GM20431 (cell line): ENCODE measurements at regions not wholly inside any gene's neighbourhood (a gene's known extent, or its start where the extent isn't known, plus 50 kb on each side); places are given as distances from the start of the nearest gene placed in this dataset.
"Not testable (repeated sequence)": the region's sequence is repeated elsewhere in the genome, so short reads cannot be mapped to it uniquely, and the experiment has no call there.

Experiments used
- in situ Hi-C: fragments of 300-500 bp; cut with MseI, MboI; formaldehyde crosslinking; loops from one replicate; pipeline ENCODE4 v1.15.0; 2020; ENCODE audit warnings: low sequenced_read_pairs; ENCODE audit not compliant: unreplicated experiment

DNA sequence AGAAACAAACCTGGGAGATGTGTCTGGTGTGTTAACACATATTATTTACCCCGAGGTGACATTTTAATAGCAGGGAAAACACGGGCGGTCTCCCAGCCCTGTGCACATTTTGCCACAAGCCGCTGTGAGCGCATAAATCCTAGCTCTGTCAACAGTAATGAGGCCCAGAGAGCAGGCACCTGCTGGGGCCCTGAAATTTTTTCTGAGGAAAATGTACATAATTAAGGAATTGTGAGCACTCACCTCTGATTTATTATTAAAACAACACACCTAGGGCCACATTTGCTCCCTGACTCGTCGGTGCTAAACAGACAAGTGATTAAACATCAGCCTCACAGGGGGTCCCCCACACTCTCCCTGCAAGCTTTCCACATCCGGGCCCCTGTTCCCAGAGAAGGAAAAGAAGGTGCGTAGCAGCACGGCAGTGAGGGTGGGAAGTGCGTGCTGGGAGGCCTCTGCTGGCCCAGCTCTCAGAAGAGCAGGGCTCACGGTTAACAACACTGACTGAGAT is 616.3 kb downstream of the UQCRFS1 start:
- in situ Hi-C loops = no loop called here

DNA sequence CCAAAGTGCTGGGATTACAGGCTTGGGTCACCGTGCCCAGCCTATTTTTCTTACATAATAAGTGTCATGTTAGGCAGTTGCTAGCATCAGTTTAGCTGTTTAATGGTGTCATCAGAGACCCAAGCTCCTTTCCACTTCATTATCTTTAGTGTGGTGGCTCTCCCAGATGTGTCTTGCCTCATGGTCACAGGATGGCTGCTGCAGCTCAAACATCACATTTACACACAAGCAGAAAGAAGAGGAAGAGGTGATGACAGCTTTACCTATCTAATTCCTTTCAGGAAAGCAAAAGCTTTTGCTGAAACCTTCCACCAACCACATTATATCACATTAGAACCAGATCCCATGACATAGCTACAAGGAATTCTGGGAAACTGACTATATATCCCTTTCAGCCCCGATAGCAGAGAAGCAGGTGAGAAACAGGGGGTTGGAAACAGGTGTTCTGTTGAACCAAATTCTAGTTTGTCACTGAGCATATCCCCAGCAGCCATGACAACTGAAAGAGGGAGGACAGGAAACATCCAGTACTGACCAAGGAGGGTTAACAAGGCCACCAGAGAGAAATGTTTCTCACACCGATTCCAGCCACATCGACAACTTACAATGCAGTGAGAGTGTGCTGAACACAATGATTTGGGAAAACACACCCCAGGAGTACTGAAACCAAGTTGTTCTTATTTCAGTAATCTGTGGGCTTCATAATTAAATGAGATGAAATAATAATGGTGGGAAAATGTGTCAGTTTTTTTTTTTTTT is 617.0 kb downstream of the UQCRFS1 start:
- in situ Hi-C loops = no loop called here

DNA sequence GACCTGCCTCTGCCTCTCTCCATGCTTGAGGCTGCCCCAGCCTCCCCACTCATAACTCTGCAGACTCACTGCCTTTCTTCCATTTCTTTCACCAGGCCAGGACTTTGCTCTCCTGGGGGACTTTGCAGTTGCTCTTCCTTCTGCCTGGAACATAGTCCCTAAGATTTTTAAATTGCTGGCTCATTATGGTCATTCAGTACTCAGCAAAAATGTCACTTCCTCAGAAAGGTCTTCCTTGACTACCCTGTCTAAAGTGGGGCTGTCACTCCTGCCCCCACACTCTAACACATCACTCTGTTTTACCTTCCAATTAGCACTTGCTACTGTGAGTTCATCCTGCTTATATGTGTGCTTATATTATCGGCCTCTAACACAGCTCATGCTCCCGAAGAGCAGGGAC is 618.2 kb downstream of the UQCRFS1 start:
- in situ Hi-C loops = no loop called here

DNA sequence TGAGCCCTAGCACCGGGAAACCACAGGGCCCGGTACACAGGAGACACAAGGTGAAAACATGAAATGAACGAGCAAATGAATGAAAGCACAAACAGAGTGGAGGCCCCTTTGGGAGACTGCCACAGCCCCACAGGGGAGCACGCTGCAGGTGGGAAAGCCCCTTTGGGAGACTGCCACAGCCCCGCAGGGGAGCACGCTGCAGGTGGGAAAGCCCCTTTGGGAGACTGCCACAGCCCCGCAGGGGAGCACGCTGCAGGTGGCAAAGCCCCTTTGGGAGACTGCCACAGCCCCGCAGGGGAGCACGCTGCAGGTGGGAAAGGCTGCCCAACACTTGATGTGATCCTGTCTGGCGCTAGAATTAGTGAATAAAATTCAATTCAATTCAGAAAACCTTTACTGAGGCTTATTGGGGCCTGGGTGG is 623.0 kb downstream of the UQCRFS1 start:
- in situ Hi-C loops = not testable (repeated sequence)

DNA sequence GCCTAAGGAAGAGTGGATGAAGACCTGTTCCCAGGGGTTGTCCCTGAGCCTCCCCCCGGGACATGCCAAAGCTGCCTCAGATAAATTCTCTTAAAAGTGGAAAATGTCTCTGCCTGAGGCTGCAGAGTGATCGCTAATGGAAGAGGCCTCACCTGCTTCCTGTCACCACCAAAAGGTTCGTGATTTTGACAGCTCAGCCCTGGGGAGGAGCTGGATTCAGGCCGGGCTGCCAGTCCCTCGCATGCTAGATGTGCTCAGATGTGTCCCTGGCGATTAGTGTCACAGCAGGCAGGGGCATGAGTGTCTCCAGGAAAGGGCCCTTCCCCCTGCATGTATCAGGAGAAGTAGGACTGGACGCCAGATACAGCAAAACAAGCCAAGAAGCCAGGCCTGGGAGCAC is 626.5 kb downstream of the UQCRFS1 start:
- in situ Hi-C loops = no loop called here

DNA sequence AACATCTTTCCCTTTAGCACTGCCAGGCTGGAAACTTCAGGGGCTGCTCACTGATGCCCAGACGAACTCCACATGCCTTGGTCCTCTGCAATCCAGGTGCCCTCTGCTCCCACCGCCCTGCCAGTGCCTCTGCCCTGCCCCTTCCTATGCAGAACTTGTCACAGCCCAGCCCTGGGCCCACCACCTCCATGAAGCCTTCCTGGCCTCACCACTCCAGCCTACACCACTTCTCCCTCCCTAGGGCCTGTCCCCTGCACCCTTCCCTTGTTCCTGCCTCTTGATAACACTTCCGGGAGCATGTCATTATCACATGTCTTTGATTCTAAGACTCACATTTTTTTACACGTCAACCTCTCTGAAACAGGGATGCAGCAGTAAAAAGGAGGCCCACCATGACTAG is 627.2 kb downstream of the UQCRFS1 start:
- in situ Hi-C loops = no loop called here

DNA sequence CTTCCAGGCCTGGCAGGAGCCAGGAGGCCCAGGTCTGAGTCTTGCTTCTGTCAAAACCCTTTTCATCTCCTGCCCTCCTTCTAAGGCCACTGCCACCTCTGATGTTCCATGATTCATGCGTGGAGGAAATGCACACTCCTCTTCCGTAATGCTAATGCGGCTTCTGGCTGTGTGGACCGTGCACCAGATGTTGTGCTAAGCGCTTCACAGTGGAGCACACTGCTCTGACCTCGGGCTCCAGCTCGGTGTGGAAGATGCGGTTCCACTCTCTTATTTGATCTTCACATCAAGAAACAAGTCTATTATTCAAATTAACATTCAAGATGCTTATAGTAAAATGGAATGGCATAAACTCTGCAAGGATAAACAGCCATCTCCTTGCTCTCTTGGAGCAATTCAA is 629.2 kb downstream of the UQCRFS1 start:
- in situ Hi-C loops = no loop called here

DNA sequence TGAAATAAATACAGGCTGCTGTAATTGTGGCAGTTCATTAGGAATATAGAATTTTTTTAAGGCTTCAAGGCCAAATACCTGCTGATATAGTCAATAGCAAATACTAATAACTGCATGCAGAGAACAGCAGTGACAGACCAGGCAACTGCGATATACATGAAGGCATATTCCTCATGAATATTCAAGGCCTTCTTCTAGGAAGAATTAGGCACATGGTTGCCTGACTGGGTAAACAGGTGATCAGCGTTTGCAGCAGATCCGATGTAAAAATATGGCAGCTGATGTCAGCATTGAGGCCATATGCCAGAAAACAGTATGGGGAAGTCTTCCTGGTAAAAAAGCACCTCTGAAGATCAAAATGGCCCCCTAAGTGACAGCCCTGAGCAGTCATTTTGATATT is 629.7 kb downstream of the UQCRFS1 start:
- in situ Hi-C loops = no loop called here

DNA sequence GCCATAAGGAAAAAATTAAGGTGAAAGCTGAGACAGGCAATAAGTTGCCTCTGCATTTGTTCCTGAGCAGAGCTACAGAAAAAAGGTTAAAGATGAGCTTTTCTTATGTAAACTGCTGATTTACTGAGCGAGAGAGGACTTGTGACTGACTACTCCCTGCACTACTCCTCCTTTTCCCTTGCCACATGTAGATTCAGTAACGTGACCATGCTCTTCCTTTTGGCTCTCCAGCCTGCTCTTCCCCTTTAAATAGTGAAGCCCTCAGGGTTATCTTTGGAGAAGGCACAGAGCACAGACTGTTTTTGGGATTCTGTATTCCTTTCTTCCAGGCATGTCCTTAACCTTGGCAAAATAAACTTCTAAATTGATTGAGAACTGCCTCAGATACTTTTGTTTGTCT is 630.2 kb downstream of the UQCRFS1 start:
- in situ Hi-C loops = no loop called here

DNA sequence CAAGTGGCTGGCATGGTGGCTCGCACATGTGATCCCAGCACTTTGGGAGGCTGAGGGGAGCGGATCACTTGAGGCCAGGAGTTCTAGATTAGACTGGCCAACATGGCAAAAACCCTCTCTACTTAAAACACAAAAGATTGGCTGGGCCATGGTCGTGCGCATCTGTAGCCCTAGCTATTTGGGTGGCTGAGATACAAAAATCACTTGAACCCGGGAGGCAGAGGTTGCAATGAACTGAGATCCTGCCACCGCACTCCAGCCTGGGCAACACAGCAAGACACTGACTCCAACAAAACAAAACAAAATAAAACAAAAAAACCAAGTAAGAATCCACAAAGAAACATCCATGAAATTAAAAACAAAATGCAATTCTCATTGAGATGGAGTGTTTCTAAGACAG is 630.6 kb downstream of the UQCRFS1 start:
- in situ Hi-C loops = no loop called here

DNA sequence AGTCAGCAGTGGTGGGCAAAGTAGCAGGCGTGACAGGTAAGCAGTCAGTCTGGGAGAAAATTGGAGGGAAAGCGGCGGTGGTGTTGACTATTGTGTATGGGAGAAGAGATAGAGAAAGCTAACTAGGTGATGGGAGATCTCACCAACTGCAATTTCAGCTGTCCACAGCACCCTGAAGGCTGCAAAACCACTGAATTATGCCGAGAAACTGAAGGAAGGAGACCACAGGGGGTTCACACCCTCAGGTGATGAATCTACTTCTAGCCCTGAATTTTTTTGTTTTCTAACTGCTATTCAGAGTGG is 631.5 kb downstream of the UQCRFS1 start:
- in situ Hi-C loops = no loop called here

DNA sequence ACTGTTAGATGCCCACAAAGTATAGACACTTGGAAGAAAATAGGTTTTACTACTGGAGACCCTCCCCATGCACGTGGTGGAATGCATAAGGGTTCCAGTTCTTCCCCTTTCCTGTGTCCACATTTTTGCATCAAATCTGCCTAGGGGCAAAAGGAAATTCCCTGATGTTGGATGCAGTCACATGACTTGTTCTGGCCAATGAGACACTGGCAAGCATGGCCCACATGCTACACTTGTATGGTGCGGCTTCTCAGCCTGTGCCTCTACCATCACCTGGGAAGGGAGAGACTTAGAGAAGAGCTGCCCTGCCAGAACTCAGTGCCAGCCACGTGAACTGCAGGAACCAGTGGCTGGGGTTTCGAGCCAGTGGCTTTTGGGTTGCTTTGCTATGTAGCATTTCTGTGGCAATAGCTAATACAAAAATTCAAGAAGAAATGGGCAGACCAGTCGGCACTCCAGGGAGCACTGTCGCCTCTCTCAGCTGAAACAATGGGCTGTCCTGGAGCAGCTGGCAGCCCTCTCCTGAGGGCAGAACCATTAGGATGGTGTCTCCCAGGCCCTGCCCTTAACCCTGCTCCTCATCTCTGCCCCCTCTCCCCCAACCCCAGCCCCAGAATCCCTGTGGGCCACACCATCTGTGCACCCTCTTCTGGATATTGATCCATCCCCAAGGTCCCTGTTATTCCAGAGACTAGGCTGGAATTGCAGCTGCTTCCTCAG is 634.0 kb downstream of the UQCRFS1 start:
- in situ Hi-C loops = no loop called here

DNA sequence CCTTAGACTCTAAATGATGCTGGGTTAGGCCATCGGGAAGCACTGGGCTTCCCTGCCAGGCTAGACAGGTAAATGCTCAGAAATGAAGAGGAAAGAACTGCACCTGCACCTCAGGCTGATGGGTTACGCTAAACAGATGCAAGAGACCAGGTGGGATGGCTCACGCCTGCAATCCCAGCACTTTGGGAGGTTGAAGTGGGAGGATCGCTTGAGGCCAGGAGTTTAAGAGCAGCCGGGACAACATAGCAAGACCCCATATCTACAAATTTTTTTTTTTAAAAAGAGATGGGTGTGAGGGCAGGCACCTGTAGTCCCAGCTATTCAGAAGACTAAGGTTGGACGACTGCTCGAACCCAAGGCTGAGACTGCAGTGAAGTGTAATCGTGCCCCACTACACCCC is 634.7 kb downstream of the UQCRFS1 start:
- in situ Hi-C loops = no loop called here

DNA sequence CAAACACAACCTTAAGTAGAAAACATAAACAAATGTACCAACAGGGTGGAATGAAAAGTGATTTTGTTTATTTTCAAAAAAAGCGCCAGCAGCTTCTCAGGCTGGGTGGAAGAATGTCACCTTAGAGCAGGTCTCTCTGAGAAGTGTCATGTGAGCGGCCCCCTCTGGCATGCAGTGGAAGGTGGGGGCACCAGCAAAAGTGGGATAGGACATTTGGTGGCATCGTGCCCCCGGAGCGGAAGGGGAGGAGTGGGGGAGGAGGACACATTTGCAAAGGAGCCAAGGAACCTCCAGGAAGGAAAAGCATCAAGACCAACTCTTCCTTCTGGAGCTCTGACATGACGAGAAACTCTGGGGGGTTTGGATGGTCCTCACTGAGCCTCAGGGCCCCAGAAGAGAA is 635.3 kb downstream of the UQCRFS1 start:
- in situ Hi-C loops = no loop called here

DNA sequence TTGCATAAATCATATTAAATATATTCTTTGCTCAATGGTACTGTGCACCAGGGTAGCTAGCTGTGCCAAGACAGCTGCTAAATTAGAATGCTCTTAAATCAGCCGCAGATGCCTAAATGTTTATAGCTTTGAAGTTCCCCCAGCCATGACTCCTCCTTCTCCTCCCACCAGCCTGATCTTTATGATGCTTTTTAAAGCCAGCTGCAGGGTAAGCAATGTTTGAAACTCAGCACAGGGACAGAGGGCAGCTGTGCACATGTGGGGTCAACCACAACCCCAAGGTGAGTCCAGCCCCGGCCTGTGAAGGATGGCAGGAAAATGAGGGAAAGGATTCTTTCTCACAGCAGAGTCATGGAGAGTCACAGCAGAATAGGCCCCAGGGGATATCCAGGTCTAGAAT is 635.7 kb downstream of the UQCRFS1 start:
- in situ Hi-C loops = no loop called here

DNA sequence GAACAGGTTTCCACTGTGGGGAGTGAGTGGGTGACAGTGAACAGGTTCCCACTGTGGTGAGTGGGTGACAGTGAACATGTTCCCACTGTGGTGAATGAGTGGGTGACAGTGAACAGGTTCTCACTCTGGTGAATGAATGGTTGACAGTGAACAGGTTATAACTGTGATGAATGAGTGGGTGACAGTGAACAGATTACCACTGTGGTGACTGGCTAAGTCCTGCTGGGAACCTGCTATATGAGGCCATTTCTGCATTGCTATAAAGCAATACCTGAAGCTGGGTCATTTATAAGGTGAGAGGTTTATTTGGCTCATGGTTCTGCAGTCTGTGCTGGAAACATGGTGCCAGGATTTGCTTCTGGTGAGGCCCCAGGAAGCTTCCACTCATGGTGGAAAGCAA is 637.1 kb downstream of the UQCRFS1 start:
- in situ Hi-C loops = no loop called here

DNA sequence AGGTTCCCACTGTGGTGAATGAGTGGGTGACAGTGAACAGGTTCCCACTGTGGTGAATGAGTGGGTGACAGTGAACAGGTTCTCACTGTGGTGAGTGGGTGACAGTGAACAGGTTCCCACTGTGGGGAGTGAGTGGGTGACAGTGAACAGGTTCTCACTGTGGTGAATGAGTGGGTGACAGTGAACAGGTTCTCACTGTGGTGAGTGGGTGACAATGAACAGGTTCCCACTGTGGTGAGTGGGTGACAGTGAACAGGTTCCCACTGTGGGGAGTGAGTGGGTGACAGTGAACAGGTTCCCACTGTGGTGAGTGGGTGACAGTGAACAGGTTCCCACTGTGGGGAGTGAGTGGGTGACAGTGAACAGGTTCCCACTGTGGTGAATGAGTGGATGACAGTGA is 637.6 kb downstream of the UQCRFS1 start:
- in situ Hi-C loops = not testable (repeated sequence)

DNA sequence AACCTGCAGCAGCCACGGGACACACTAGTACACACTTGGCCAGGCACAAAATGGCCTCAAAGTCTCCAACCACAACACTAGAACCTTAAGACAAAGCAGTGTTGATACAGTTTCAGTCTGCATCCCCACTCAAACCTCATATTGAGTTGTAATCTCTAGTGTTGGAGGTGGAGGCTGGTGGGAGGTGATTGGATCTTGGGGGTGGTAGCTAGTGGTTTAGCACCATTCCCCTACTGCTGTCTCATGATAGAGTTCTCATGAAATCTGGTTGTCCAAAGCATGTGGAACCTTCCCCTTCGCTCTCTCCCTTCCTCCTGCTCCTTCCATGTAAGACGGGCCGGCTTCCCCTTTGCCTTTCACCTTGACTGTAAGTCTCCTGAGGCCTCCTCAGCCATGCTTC is 638.7 kb downstream of the UQCRFS1 start:
- in situ Hi-C loops = no loop called here

DNA sequence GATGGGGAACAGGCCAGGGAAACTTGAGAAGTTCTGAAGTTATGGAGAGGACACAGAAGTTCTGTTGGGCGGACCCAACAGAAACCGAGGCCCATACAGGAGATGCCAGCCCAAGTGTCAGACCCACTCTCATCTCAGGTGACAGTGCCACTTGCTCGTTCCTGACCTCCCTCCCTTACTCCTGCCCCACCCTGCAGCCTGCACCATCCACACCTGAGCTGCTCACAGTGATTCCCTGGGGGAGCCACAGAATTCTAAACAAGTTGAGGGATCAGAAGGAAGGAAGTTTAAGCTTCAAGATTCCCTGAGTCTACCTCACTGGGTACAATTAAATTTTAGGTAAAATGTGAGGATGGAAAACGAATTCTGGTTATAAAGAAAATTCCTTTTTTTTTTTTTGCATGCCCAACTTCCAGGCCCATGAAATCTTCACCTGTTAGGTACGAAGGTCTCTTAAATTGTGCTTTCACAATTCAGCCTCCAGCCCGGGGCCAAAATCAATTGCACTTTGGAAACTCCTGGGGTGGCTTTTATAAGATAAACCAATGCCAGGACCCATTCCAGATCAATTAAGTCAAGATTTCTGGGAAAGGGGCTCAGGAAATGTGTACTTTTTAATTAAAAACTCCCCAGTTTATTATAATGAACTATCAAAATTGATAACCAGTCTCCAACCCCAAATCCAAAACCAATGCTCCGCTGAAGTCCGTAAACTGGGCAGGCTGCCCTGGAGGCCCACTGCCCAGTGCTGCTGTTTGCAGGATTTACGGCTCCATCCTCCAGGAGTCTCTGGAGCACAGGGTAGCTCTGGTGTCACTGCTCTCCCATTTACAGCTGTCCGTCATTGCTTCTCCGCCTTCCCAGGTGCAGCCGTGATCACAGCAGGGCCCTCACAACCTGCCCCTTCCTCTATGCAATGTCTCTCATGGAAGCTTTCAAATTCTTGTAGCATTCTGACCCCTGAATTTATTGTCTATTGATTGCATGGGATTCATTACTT is 643.5 kb downstream of the UQCRFS1 start:
- in situ Hi-C loops = no loop called here

DNA sequence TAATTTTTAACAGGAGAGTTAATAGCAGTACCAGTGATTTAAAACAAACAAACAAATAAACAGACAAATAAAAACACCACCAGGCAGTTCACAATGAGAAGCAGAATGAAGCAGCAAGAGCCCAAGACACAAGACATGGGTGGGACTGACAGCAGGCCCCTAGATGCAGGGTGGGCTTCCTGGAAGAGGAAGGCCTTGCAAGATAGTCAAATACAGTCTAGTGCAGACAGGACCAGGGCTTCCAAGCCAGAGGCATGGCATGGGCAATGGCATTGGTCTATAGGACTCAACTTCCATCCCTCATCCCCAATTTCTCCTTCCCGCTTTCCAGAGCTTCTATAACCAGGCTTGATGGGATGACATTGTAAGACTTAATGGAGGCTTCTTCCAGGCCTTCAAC is 645.1 kb downstream of the UQCRFS1 start:
- in situ Hi-C loops = no loop called here
